AG09319 (cell line): ENCODE measurements at regions not wholly inside any gene's neighbourhood (a gene's known extent, or its start where the extent isn't known, plus 50 kb on each side); places are given as distances from the start of the nearest gene placed in this dataset.

Experiments
- DNase-seq: peaks from one replicate; pipeline ENCODE4 v3.0.0-alpha.2; 2010; ENCODE audit warnings: low read depth; ENCODE audit errors: extremely low read depth
- TF ChIP-seq, protein P1 (sequence below): IDR thresholded peaks from 2 replicates; pipeline ENCODE4 v1.5.1; 2011; ENCODE audit warnings: low read depth, mild to moderate bottlenecking, inconsistent platforms, low read length, moderate library complexity

DNA sequence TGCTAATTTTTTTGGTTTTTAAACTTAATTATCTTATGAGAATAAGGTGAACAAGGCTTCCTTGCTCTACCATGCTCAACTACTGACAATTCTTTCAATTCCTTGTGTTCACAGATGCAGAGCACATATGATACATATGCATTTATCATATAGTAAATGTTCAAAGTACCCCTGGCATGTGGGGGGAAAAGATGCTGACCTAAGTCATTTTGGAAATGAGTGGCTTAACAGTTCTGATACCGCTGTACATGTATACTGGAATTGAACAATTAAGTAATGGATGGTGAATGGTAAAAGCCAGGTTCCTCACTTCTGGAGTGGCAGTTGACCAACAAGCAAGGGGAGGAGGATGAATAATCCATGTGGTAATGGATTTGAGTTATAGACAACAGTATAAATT, 149.6 kb downstream of the NAF1 start:
- no peak for DNase-seq
- TF ChIP-seq, protein P1, sequence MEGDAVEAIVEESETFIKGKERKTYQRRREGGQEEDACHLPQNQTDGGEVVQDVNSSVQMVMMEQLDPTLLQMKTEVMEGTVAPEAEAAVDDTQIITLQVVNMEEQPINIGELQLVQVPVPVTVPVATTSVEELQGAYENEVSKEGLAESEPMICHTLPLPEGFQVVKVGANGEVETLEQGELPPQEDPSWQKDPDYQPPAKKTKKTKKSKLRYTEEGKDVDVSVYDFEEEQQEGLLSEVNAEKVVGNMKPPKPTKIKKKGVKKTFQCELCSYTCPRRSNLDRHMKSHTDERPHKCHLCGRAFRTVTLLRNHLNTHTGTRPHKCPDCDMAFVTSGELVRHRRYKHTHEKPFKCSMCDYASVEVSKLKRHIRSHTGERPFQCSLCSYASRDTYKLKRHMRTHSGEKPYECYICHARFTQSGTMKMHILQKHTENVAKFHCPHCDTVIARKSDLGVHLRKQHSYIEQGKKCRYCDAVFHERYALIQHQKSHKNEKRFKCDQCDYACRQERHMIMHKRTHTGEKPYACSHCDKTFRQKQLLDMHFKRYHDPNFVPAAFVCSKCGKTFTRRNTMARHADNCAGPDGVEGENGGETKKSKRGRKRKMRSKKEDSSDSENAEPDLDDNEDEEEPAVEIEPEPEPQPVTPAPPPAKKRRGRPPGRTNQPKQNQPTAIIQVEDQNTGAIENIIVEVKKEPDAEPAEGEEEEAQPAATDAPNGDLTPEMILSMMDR = no peak

DNA sequence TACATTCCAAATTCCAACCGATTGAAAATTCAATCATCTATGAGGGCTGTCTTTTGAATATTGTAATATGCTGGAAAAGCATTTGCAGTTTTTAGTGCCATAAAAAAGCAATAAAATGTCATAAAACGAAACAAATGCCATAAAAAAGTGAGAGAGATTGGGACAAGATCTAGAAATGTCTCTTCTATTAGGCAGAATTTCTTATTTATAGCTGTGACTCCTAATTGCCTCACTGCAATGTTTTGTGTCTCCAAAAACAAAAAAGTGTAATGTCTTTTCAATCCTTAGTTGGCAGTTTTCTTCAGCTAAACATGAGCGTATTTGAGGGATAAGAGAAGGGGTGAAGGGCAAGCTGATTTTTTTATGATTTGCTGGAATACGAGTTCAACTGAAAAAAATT, 153.9 kb downstream of the NAF1 start:
- DNase-seq = no peak
- TF ChIP-seq, protein P1 = no peak

DNA sequence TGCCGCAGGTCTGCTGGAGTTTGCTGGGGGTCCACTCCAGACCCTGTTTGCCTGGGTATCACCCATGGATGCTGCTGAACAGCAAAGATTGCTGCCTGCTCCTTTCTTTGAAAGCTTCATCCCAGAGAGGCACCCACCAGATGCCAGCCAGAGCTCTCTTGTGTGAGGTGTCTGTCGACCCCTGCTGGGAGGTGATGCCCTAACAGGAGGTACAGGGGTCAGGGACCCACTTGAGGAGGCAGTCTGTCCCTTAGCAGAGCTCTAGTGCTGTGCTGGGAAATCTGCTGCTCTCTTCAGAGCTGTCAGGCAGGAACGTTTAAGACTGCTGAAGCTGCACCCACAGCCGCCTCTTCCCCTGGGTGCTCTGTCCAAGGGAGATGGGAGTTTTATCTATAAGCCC, 162.7 kb downstream of the NAF1 start:
- TF ChIP-seq, protein P1 = no peak
- no peak for DNase-seq

DNA sequence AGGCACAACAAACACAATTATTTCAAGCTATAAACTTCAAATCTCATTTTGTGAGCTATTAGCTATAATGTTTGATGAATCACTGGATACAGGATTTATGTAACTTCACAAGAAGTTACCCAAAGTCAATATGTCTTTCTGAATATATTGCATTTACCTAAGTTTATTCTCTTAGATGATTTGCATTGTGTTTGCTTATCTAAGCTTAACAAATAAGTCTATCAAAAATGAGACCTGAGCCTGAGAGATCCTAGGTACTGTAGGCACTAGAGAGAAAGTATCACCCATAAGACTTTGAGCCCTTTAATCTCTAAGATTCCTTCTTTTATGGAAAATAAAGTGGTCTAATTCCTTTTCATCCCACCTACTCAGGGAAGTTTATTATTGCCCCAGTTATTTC, 178.2 kb downstream of the NAF1 start:
- DNase-seq = no peak
- TF ChIP-seq, protein P1 = no peak

DNA sequence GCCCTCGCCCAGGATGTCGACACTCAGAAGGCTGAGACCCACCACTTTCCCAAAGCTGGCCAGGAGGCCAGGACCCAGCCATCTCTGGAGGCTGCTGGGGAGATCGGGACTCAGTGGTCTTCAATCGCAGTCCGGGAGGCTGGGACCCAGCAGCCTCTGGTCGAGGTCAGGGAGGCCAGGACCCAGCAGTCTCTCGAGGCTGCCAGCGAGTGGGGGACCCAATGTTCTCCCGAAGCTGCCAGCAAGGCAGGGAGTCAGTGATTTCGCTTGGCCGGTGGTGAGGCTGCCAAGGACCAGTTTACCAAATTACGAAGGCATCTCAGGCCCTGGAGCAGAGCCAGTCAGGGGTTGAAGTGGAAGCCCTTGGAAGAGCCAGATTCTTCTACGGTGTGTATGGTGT, 181.6 kb downstream of the NAF1 start:
- TF ChIP-seq, protein P1 = no peak
- DNase-seq = no peak

DNA sequence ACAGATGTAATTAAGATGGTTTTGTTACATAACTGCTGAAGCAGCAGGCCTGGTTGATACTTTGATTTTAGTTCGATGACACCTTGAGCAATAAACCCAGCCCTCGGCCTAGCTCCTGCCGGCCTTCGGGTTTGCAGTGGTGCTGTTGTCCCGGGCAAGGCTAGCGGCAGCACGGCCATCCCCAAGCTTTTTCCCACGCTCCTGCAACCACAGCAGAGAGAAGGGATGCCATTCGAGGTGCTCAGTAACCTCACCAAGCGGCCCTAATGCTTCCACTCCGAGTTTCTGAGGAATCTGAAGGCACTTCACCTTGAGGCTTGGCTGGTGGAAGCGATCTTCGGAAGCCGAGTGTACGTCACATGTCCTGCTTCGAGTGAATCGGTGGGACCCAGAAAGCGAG, 182.1 kb downstream of the NAF1 start:
- TF ChIP-seq, protein P1 = no peak
- no peak for DNase-seq

DNA sequence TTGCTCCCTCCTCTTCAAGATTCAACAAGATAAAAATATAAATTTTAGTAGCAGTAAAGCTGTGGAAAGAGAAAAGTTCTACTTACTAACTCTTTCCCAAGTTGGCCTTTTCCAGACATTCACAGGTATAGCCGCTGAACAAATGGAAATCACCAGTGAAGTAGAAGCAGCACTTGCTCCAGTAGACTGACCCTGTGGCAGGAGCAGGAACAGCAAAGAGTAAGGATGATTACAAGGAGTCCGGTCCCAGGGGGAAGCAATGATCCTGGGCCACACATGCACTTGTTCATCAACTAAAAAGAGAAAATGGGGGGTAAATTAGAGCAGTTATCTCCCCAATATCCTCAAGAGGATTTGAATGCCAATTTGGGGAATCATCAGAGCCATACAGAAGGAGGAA, 184.9 kb downstream of the NAF1 start:
- no peak for DNase-seq
- TF ChIP-seq, protein P1 = no peak
